Muscle layer of colon (tissue), 2 donors: ENCODE measurements at regions not wholly inside any gene's neighbourhood (a gene's known extent, or its start where the extent isn't known, plus 50 kb on each side); places are given as distances from the start of the nearest gene placed in this dataset.
"Not testable (repeated sequence)": the region's sequence is repeated elsewhere in the genome, so short reads cannot be mapped to it uniquely, and the experiment has no call there.

Source experiments
- H3K27ac ChIP-seq: one replicate; pipeline ENCODE4 v1.7.0; 2013; ENCODE audit warnings: low read depth, mild to moderate bottlenecking, low read length, moderate library complexity
- H3K27me3 ChIP-seq, 2 donors: one replicate each; pipeline ENCODE4 v1.7.0; 2013; ENCODE audit warnings: low read length in 2 of 2, mild to moderate bottlenecking in 2 of 2; ENCODE audit not compliant: insufficient read depth in 2 of 2, control insufficient read depth in 1 of 2
- H3K36me3 ChIP-seq: one replicate; pipeline ENCODE4 v1.7.0; 2013; ENCODE audit warnings: mild to moderate bottlenecking, low read length; ENCODE audit not compliant: insufficient read depth
- H3K4me1 ChIP-seq: one replicate; pipeline ENCODE4 v1.7.0; 2013; ENCODE audit warnings: mild to moderate bottlenecking, low read length; ENCODE audit not compliant: insufficient read depth
- H3K4me3 ChIP-seq, 2 donors: one replicate each; pipeline ENCODE4 v1.7.0; 2013; ENCODE audit warnings: low read length in 2 of 2, low read depth in 1 of 2, mild to moderate bottlenecking in 1 of 2, moderate library complexity in 1 of 2
- H3K9ac ChIP-seq: one replicate; pipeline ENCODE4 v1.7.0; 2013; ENCODE audit warnings: low read length
- H3K9me3 ChIP-seq: one replicate; pipeline ENCODE4 v1.7.0; 2013; ENCODE audit warnings: mild to moderate bottlenecking, low read length
- donor health status: abdominal sarcoma.
- donor health status: Adenocarcinoma of cecum.

GRCh38 chr10:35783305-35783838 lies 141.3 kb upstream of the FZD8 start:
- no peak overlapping the region for H3K9ac ChIP-seq
- H3K4me1 ChIP-seq, result peaks cover 9% of the 10 kb centered on the region
- H3K27ac ChIP-seq, result no peak overlapping the region
- no peak overlapping the region for H3K4me3 ChIP-seq
- H3K9me3 ChIP-seq, result peaks cover 5% of the 10 kb centered on the region
- no peaks in the 10 kb centered on the region for H3K36me3 ChIP-seq
- H3K27me3 ChIP-seq, result no peaks in the 10 kb centered on the region

DNA sequence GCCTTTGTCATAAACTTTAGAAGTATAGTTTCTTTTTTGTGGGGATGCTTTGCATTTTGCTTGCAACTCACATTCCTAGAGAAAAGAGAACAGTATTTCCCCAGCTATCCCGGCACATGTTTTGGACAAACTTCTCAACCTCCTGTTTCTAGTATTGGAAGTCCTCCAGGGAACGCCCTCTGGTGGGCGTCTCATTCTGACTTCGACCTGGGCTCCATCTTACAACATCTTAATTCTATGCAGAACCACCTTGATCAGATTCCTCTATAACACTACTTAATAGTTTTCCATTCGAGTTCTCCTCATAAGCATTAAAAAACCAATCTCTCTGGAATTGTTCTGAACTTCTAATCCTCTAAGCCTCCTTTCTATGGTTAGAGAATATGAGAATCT lies 139.5 kb upstream of the FZD8 start:
- no peak overlapping the region for H3K9ac ChIP-seq
- no peak overlapping the region for H3K27ac ChIP-seq
- H3K4me3 ChIP-seq, result no peak overlapping the region
- no peaks in the 10 kb centered on the region for H3K36me3 ChIP-seq
- H3K27me3 ChIP-seq, result no peaks in the 10 kb centered on the region
- H3K9me3 ChIP-seq, result no peaks in the 10 kb centered on the region
- peaks cover 9% of the 10 kb centered on the region for H3K4me1 ChIP-seq

GRCh38 chr10:35780970-35781642 lies 139.0 kb upstream of the FZD8 start:
- Histone ChIP-seq H3K9me3 (no peaks in the 10 kb centered on the region), H3K4me1 (peaks cover 9% of the 10 kb centered on the region), H3K36me3 (no peaks in the 10 kb centered on the region), H3K27me3 (no peaks in the 10 kb centered on the region), H3K27ac (no peak overlapping the region), H3K4me3 (no peak overlapping the region), H3K9ac (no peak overlapping the region)

- Histone ChIP-seq H3K36me3 (no peaks in the 10 kb centered on the region), H3K27ac (no peak overlapping the region), H3K4me1 (peaks cover 1% of the 10 kb centered on the region)
Measured at GRCh38 chr10:35778306-35778705, 136.2 kb upstream of the FZD8 start.

DNA sequence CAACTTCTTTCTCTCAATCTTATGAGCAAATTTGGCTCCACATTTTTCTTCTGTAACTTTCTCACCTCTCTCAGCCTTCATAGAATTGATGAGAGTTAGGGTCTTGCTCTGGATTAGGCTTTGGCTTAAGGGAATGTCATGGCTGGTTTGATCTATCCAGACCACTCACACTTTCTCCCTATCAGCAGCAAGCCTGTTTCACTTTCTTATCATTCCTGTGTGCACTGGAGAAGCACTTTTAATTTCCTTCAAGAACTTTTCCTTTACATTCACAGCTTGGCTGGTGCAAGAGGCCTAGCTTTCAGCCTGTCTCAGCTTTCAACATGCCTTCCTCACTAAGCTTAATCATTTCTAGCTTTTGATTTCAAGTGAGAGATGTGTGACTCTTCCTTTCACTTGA lies 134.5 kb upstream of the FZD8 start:
- not testable (repeated sequence) for H3K9me3 ChIP-seq, H3K9ac ChIP-seq, H3K27me3 ChIP-seq, H3K27ac ChIP-seq, H3K4me1 ChIP-seq, H3K36me3 ChIP-seq, H3K4me3 ChIP-seq

More at GRCh38 chr10:35778306-35778705, 136.2 kb upstream of the FZD8 start:
- Histone ChIP-seq H3K4me3 (no peak overlapping the region), H3K9ac (no peak overlapping the region), H3K27me3 (no peaks in the 10 kb centered on the region), H3K9me3 (no peaks in the 10 kb centered on the region)

DNA sequence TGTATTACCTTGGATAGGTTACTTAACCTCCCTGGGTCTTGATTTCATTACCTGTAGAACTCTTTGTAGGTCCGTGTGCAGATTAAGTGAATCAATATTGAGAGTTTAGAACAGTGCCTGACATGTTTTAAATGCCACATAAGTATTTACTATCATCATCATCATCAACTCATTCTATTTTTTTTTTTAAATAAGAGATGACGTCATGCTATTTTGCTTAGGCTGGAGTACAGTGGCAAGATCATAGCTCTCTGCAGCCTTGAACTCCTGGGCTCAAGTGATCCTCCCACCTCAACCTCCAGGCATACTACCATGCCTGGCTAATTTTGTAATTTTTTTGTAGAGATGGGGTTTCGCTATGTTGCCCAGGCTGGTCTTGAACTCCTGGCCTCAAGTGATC lies 132.0 kb upstream of the FZD8 start:
- Histone ChIP-seq H3K9me3 (no peaks in the 10 kb centered on the region), H3K4me1 (no peaks in the 10 kb centered on the region), H3K27ac (no peak overlapping the region), H3K9ac (no peak overlapping the region), H3K4me3 (no peak overlapping the region), H3K27me3 (no peaks in the 10 kb centered on the region), H3K36me3 (no peaks in the 10 kb centered on the region)

DNA sequence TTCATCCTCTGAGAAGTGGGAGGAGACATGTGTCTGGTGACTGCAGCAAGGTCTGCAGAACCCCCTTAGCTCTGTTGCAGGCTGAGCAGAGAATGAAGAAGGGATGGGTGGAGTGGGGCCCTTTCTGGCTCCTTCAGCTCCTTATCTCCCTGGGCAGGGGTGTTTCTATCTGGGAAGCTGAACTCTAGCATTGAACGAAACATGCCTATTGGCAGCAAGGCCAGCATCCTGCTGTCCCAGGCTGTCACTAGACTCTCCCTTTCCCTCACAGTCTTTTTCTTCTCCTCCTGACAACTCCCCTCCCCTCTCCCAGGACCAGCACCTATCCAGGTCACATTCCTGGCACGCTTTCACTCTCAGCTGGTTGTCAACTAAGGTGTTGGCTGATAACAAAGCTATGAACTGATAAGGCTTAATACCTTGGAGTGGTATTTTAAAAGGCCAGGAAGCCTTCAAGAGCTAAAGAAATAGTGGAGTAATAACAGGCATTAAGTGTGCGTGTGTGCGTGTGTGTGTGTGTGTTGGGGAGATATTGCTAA lies 128.8 kb upstream of the FZD8 start:
- Histone ChIP-seq H3K27me3 (no peaks in the 10 kb centered on the region), H3K27ac (no peak overlapping the region), H3K4me3 (no peak overlapping the region), H3K36me3 (no peaks in the 10 kb centered on the region), H3K4me1 (no peaks in the 10 kb centered on the region), H3K9ac (no peak overlapping the region), H3K9me3 (no peaks in the 10 kb centered on the region)

GRCh38 chr10:35769795-35770194 lies 127.7 kb upstream of the FZD8 start:
- Histone ChIP-seq H3K27me3 (no peaks in the 10 kb centered on the region), H3K4me3 (no peak overlapping the region), H3K9ac (no peak overlapping the region), H3K4me1 (no peaks in the 10 kb centered on the region), H3K36me3 (no peaks in the 10 kb centered on the region), H3K9me3 (no peaks in the 10 kb centered on the region), H3K27ac (no peak overlapping the region)

GRCh38 chr10:35768731-35769130 lies 126.6 kb upstream of the FZD8 start:
- H3K27ac ChIP-seq, result no peak overlapping the region
- H3K27me3 ChIP-seq, result no peaks in the 10 kb centered on the region
- no peaks in the 10 kb centered on the region for H3K36me3 ChIP-seq
- H3K4me1 ChIP-seq, result no peaks in the 10 kb centered on the region
- H3K9me3 ChIP-seq, result no peaks in the 10 kb centered on the region
- no peak overlapping the region for H3K9ac ChIP-seq
- no peak overlapping the region for H3K4me3 ChIP-seq

DNA sequence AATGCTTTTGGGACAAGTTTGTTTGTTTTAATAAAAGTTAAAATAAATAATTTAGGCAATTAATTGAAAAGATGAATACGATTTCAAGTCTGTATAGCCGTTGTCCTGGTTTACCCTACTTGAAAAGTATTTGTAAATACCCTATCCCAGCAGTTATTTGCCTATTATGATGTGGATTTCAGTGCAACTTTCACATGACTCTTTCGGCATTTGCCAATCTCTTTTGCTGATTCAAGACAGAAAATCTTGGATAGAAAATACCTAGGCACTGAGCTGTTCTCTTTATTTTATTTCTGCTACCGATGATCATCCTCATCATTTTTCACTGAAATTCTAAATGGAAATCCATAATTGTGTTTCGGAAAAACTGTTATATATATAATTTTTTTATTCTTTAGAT lies 125.9 kb upstream of the FZD8 start:
- no peaks in the 10 kb centered on the region for H3K27me3 ChIP-seq
- no peaks in the 10 kb centered on the region for H3K4me1 ChIP-seq
- H3K36me3 ChIP-seq, result no peaks in the 10 kb centered on the region
- H3K27ac ChIP-seq, result no peak overlapping the region
- H3K9me3 ChIP-seq, result no peaks in the 10 kb centered on the region
- H3K4me3 ChIP-seq, result no peak overlapping the region
- no peak overlapping the region for H3K9ac ChIP-seq

DNA sequence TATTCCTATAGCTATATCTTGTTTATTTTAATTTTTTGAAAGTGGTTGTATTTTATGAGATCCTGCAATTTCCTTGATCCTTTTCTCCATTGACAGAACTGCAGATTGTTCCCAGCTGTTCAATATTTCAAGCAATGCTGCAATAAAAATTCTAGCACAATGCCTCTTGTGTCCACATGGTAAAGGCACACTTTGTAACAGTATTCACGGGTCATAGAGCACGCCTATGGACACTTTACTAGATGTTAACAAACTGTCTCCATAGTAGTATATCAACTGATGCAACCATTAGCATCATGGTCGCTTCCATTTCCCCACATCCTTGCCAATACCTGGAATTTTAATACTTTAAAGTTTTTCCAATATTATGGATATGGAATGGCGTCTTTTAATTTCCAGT lies 123.9 kb upstream of the FZD8 start:
- Histone ChIP-seq H3K27ac (no peak overlapping the region), H3K4me3 (no peak overlapping the region), H3K9me3 (no peaks in the 10 kb centered on the region), H3K36me3 (no peaks in the 10 kb centered on the region), H3K4me1 (no peaks in the 10 kb centered on the region), H3K9ac (no peak overlapping the region), H3K27me3 (no peaks in the 10 kb centered on the region)

- Histone ChIP-seq H3K4me1 (no peaks in the 10 kb centered on the region), H3K9ac (no peak overlapping the region), H3K4me3 (no peak overlapping the region), H3K9me3 (no peaks in the 10 kb centered on the region), H3K27ac (no peak overlapping the region), H3K36me3 (no peaks in the 10 kb centered on the region), H3K27me3 (no peaks in the 10 kb centered on the region)
Measured at GRCh38 chr10:35765066-35765527, 123.0 kb upstream of the FZD8 start.
